ENCODE measurements at regions not wholly inside any gene's neighbourhood (a gene's known extent, or its start where the extent isn't known, plus 50 kb on each side); places are given as distances from the start of the nearest gene placed in this dataset.

DNA sequence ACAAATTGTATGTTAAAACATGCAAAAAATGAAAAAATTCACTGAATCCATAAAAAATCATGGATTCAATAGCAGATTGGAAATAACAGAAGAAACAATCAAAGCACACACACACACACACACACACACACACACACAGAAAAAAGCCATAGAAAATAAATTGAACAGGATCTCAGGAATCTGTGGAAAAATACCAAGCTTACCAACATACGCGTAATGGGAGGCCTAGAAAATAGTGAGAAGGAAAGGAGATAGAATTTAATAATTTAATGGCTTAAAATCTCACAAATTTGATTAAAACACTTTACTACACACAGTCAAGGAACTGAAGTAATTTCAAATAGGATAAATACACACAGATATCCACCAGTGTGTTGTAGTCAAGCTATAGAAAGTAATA lies 1671.5 kb upstream of the PIK3C3 start:
- TF ChIP-seq POLR2A (IDR thresholded peaks at IDR 0.05; ENCODE audit: low read depth, low read length) (no peak), JUN (IDR thresholded peaks at IDR 0.05; ENCODE audit: borderline replicate concordance, insufficient read depth, insufficient read length, low read depth) (no peak)
- TF ChIP-seq, protein P1, sequence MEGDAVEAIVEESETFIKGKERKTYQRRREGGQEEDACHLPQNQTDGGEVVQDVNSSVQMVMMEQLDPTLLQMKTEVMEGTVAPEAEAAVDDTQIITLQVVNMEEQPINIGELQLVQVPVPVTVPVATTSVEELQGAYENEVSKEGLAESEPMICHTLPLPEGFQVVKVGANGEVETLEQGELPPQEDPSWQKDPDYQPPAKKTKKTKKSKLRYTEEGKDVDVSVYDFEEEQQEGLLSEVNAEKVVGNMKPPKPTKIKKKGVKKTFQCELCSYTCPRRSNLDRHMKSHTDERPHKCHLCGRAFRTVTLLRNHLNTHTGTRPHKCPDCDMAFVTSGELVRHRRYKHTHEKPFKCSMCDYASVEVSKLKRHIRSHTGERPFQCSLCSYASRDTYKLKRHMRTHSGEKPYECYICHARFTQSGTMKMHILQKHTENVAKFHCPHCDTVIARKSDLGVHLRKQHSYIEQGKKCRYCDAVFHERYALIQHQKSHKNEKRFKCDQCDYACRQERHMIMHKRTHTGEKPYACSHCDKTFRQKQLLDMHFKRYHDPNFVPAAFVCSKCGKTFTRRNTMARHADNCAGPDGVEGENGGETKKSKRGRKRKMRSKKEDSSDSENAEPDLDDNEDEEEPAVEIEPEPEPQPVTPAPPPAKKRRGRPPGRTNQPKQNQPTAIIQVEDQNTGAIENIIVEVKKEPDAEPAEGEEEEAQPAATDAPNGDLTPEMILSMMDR (IDR thresholded peaks at IDR 0.05; ENCODE audit: extremely low read depth in 1 of 2, insufficient read depth in 1 of 2, low read depth in 1 of 2, low read length in 2 of 2), result no peak

Measured in endothelial cell of umbilical vein (primary cell).